ENCODE measurements at regions not wholly inside any gene's neighbourhood (a gene's known extent, or its start where the extent isn't known, plus 50 kb on each side); places are given as distances from the start of the nearest gene placed in this dataset.
"Not testable (repeated sequence)": the region's sequence is repeated elsewhere in the genome, so short reads cannot be mapped to it uniquely, and the experiment has no call there.

- FAIRE-seq, result no peak
- peak in 2 of 5 donors; percentile 13 to 18 for DNase-seq
- Histone ChIP-seq H3K9ac (ENCODE audit: low read length in 3 of 3) (no peak overlapping the region), H3K36me3 (ENCODE audit: control insufficient read depth in 2 of 3, insufficient read depth in 3 of 3, low read length in 3 of 3) (no peaks in the 10 kb centered on the region), H3K27ac (ENCODE audit: low read depth in 2 of 2, low read length in 2 of 2) (no peak overlapping the region), H3K9me3 (ENCODE audit: control insufficient read depth in 2 of 3, insufficient read depth in 1 of 3, low read length in 3 of 3) (no peaks in the 10 kb centered on the region), H3K4me3 (ENCODE audit: low read length in 3 of 3) (no peak overlapping the region), H3K4me1 (ENCODE audit: control insufficient read depth in 2 of 3, insufficient read depth in 2 of 3, low read depth in 1 of 3, low read length in 3 of 3) (no peaks in the 10 kb centered on the region), H3K27me3 (ENCODE audit: control insufficient read depth, insufficient read depth, low read length) (no peaks in the 10 kb centered on the region)
- no peak for TF ChIP-seq CTCF (IDR thresholded peaks at IDR 0.05; ENCODE audit: borderline replicate concordance, extremely low read depth, insufficient read depth)
- intact Hi-C loops (cut with DNase I), result no loop called here
Measured at GRCh38 chrX:53794181-53794580, 107.7 kb upstream of the HUWE1 start.

GRCh38 chrX:53768865-53769264 lies 82.3 kb upstream of the HUWE1 start:
- Histone ChIP-seq H3K27ac (ENCODE audit: low read depth in 2 of 2, low read length in 2 of 2) (no peak overlapping the region), H3K27me3 (ENCODE audit: control insufficient read depth, insufficient read depth, low read length) (no peaks in the 10 kb centered on the region), H3K9ac (ENCODE audit: low read length in 3 of 3) (no peak overlapping the region), H3K9me3 (ENCODE audit: control insufficient read depth in 2 of 3, insufficient read depth in 1 of 3, low read length in 3 of 3) (no peaks in the 10 kb centered on the region), H3K36me3 (ENCODE audit: control insufficient read depth in 2 of 3, insufficient read depth in 3 of 3, low read length in 3 of 3) (no peaks in the 10 kb centered on the region), H3K4me3 (ENCODE audit: low read length in 3 of 3) (no peak overlapping the region), H3K4me1 (ENCODE audit: control insufficient read depth in 2 of 3, insufficient read depth in 2 of 3, low read depth in 1 of 3, low read length in 3 of 3) (no peaks in the 10 kb centered on the region)
- intact Hi-C loops (cut with DNase I), result no loop called here
- TF ChIP-seq CTCF (IDR thresholded peaks at IDR 0.05; ENCODE audit: borderline replicate concordance, extremely low read depth, insufficient read depth), result no peak
- no peak for FAIRE-seq
- no peak for DNase-seq

DNA sequence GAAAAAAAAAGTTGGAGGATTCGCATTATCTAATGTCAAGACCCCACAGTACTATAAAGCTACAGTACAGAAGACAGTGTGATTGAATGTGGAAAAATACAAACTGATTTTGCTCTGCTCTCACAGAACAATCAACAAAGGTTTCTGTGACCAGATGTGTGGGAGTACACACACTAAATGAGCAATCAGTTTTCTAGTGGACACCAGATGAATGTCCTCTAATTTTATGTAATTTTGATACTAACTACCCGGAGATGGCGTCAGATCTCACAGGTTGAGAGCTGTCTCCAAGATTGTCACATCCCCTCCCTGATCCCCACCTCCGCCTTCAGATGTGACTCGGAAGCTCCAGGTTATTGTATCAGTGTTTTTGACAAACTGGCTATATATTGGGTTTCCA lies 81.9 kb upstream of the HUWE1 start:
- H3K9me3 ChIP-seq (ENCODE audit: control insufficient read depth in 2 of 3, insufficient read depth in 1 of 3, low read length in 3 of 3), result no peaks in the 10 kb centered on the region
- H3K4me3 ChIP-seq (ENCODE audit: low read length in 3 of 3), result no peak overlapping the region
- intact Hi-C loops (cut with DNase I), result no loop called here
- no peak overlapping the region for H3K9ac ChIP-seq (ENCODE audit: low read length in 3 of 3)
- H3K4me1 ChIP-seq (ENCODE audit: control insufficient read depth in 2 of 3, insufficient read depth in 2 of 3, low read depth in 1 of 3, low read length in 3 of 3), result no peaks in the 10 kb centered on the region
- H3K27me3 ChIP-seq (ENCODE audit: control insufficient read depth, insufficient read depth, low read length), result no peaks in the 10 kb centered on the region
- FAIRE-seq (no peak), DNase-seq (no peak)
- H3K27ac ChIP-seq (ENCODE audit: low read depth in 2 of 2, low read length in 2 of 2), result no peak overlapping the region
- TF ChIP-seq CTCF (IDR thresholded peaks at IDR 0.05; ENCODE audit: borderline replicate concordance, extremely low read depth, insufficient read depth), result no peak
- no peaks in the 10 kb centered on the region for H3K36me3 ChIP-seq (ENCODE audit: control insufficient read depth in 2 of 3, insufficient read depth in 3 of 3, low read length in 3 of 3)

GRCh38 chrX:53767544-53767943 lies 81.0 kb upstream of the HUWE1 start:
- Histone ChIP-seq H3K4me3 (ENCODE audit: low read length in 3 of 3) (no peak overlapping the region), H3K9me3 (ENCODE audit: control insufficient read depth in 2 of 3, insufficient read depth in 1 of 3, low read length in 3 of 3) (no peaks in the 10 kb centered on the region), H3K36me3 (ENCODE audit: control insufficient read depth in 2 of 3, insufficient read depth in 3 of 3, low read length in 3 of 3) (no peaks in the 10 kb centered on the region), H3K27ac (ENCODE audit: low read depth in 2 of 2, low read length in 2 of 2) (no peak overlapping the region), H3K4me1 (ENCODE audit: control insufficient read depth in 2 of 3, insufficient read depth in 2 of 3, low read depth in 1 of 3, low read length in 3 of 3) (no peaks in the 10 kb centered on the region), H3K9ac (ENCODE audit: low read length in 3 of 3) (no peak overlapping the region), H3K27me3 (ENCODE audit: control insufficient read depth, insufficient read depth, low read length) (no peaks in the 10 kb centered on the region)
- DNase-seq (no peak), FAIRE-seq (peak; percentile 58)
- TF ChIP-seq CTCF (IDR thresholded peaks at IDR 0.05; ENCODE audit: borderline replicate concordance, extremely low read depth, insufficient read depth), result no peak
- intact Hi-C loops (cut with DNase I), result no loop called here

- FAIRE-seq; H3K9me3 ChIP-seq (ENCODE audit: control insufficient read depth in 2 of 3, insufficient read depth in 1 of 3, low read length in 3 of 3); intact Hi-C loops (cut with DNase I); H3K27me3 ChIP-seq (ENCODE audit: control insufficient read depth, insufficient read depth, low read length); H3K4me3 ChIP-seq (ENCODE audit: low read length in 3 of 3); H3K36me3 ChIP-seq (ENCODE audit: control insufficient read depth in 2 of 3, insufficient read depth in 3 of 3, low read length in 3 of 3); H3K27ac ChIP-seq (ENCODE audit: low read depth in 2 of 2, low read length in 2 of 2); H3K4me1 ChIP-seq (ENCODE audit: control insufficient read depth in 2 of 3, insufficient read depth in 2 of 3, low read depth in 1 of 3, low read length in 3 of 3); H3K9ac ChIP-seq (ENCODE audit: low read length in 3 of 3): not testable (repeated sequence)
- peak in 1 of 5 donors; percentile 33 for DNase-seq
Measured at GRCh38 chrX:53757181-53757580, 70.7 kb upstream of the HUWE1 start.
